ENCODE measurements at regions not wholly inside any gene's neighbourhood (a gene's known extent, or its start where the extent isn't known, plus 50 kb on each side); places are given as distances from the start of the nearest gene placed in this dataset.
"Not testable (repeated sequence)": the region's sequence is repeated elsewhere in the genome, so short reads cannot be mapped to it uniquely, and the experiment has no call there.

DNA sequence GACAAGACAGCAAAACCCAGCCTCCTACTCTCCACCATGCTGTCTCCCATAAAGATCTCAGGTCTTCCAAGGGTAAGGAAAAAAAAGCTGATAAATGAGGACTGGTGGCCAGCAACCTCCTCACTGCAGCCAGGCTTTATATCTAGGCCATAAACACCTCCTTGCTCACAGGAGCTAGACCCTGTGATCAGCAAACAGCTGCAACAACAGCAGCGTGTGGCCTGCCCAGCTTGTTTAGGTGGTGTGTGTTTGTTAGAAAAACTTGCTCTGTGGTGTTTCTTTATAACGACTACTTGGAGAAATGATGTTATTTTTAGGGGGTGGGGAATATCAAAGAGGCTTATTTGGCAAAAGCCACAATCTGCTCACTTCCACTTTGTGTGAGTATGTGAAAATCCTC, 880.9 kb upstream of the AMELY start:
- TF ChIP-seq, protein P1, sequence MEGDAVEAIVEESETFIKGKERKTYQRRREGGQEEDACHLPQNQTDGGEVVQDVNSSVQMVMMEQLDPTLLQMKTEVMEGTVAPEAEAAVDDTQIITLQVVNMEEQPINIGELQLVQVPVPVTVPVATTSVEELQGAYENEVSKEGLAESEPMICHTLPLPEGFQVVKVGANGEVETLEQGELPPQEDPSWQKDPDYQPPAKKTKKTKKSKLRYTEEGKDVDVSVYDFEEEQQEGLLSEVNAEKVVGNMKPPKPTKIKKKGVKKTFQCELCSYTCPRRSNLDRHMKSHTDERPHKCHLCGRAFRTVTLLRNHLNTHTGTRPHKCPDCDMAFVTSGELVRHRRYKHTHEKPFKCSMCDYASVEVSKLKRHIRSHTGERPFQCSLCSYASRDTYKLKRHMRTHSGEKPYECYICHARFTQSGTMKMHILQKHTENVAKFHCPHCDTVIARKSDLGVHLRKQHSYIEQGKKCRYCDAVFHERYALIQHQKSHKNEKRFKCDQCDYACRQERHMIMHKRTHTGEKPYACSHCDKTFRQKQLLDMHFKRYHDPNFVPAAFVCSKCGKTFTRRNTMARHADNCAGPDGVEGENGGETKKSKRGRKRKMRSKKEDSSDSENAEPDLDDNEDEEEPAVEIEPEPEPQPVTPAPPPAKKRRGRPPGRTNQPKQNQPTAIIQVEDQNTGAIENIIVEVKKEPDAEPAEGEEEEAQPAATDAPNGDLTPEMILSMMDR (IDR thresholded peaks at IDR 0.05; ENCODE audit: insufficient read depth, low read depth, low read length, missing control alignments) = no peak
- DNase-seq (ENCODE audit: low read depth) = no peak
- H3K4me3 ChIP-seq (ENCODE audit: low read length) = no peak overlapping the region

DNA sequence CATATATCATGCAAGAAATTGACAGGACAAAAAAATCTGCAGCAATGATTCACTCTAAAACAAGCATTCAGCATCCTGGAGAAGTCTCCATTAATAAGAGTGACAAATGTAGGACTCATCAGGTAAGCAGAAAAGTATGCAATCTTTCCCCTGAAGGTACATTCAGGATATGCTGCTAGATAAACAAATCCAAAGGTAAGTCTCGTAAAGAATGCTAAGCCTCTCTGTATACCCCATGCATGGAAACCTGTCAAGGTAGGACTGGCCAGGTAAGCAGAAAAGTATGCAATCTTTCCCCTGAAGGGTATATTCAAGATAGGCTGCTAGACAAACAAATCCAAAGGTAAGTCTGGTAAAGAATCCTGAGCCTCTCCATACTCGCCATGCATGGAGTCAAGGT, 869.9 kb upstream of the AMELY start:
- TF ChIP-seq, protein P1 (IDR thresholded peaks at IDR 0.05; ENCODE audit: insufficient read depth, low read depth, low read length, missing control alignments) = no peak
- no peak overlapping the region for H3K4me3 ChIP-seq (ENCODE audit: low read length)
- peak; percentile 89 for DNase-seq (ENCODE audit: low read depth)

DNA sequence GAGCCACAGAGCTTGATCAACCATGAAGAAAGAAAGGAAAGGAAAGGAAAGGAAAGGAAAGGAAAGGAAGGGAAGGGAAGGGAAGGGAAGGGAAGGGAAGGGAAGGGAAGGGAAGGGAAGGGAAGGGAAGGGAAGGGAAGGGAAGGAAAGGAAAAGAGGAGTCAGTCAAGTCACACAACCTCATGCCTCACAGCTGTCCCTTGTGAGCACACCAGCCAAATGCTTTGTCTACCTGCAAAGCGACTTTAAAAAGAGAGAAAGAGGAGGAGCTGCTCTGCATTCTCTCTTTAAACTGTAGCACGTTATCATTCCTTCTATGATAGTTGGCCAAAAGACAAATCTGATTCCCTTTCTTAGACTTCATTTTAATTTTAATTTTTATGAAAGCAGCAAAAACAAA, 863.9 kb upstream of the AMELY start:
- H3K4me3 ChIP-seq (ENCODE audit: low read length); DNase-seq (ENCODE audit: low read depth): not testable (repeated sequence)

DNA sequence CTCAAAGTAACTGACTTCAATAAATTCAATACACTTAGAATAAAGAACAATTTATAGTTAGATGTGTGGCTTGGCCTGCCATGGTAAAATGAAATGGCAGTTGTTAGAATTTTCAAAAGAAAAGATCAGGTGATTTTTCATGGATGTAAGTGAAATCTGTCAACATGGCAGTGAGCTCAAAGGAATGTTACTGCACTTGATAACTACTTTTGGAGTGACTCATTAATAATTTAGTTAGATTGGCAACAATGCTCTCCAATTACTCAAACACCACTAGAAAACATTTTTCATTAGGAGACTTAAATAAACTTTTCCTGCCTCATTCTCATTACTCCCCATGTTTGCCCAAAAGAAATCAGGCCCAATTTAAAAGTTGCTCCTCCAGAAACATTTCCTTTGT, 860.2 kb upstream of the AMELY start:
- TF ChIP-seq, protein P1 (IDR thresholded peaks at IDR 0.05; ENCODE audit: insufficient read depth, low read depth, low read length, missing control alignments) = no peak
- no peak overlapping the region for H3K4me3 ChIP-seq (ENCODE audit: low read length)

DNA sequence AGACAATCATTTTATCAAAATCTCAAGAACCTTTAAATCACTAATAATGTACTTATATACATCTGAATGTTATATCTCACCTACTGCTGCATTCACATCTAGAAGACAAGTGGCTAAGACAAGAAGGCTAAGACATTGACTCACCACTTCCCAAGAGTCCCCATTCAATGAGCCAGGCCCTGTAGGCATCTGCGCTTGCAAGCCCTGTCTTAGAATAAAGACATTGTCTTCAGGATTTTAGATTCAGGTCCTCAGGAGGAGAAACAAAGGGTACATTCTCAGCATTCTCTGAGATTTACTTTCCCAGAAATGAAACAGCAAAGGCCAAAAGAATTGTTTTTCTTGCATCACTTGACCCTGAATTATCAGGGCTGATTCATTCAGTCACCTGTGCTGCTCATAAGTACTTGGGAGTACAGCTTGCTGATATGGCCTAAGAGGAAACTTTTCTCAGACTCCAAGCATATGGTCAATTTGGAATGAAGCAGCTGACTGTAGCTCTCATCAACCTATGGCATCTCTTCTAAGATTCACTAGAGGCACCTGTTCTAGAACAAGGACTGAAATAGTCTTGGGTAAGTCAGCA, 858.3 kb upstream of the AMELY start:
- no peak overlapping the region for H3K4me3 ChIP-seq (ENCODE audit: low read length)
- peak; percentile 72 for DNase-seq (ENCODE audit: low read depth)
- TF ChIP-seq, protein P1 (IDR thresholded peaks at IDR 0.05; ENCODE audit: insufficient read depth, low read depth, low read length, missing control alignments) = no peak

More for the DNA sequence above, 860.2 kb upstream of the AMELY start:
- DNase-seq (ENCODE audit: low read depth) = peak; percentile 53

DNA sequence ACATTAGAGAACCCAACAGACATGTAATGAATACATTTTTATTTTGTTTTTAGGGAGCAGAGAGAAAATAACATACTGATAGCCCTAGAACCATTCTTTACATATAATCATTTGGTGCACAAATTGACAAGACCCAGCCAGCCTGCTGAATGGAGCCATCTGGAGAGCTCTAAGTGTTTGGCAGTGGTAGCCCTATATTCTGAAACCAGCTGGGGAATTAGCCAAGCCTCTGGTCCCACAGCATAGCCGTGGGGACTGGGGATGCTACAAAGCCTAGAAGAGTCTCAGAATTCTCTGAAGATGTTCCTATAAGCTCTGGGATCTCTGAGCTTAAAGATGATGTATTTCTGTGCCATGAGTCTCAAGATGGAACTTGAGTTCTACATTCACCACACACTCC, 857.3 kb upstream of the AMELY start:
- TF ChIP-seq, protein P1 (IDR thresholded peaks at IDR 0.05; ENCODE audit: insufficient read depth, low read depth, low read length, missing control alignments) = no peak
- DNase-seq (ENCODE audit: low read depth) = no peak
- H3K4me3 ChIP-seq (ENCODE audit: low read length) = no peak overlapping the region

DNA sequence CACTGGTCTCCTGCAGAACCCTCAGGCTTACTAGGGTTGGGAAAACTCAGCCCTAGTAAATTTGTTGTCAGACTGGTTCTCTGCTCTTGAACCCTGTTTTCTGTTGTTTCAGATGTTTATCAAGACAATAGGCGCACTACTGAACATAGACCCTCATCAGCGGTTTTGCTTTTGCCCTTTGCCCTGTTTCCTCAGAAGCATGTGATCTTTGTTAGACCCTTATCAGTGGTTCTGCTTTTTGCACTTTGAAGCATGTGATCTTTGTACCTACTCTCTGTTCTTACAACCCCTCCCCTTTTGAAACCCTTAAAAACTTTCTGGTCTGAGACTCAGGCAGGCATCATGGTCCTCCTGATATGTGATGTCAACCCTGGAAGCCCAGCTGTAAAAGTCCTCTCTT, 842.2 kb upstream of the AMELY start:
- TF ChIP-seq, protein P1 (IDR thresholded peaks at IDR 0.05; ENCODE audit: insufficient read depth, low read depth, low read length, missing control alignments) = no peak
- no peak for DNase-seq (ENCODE audit: low read depth)
- no peak overlapping the region for H3K4me3 ChIP-seq (ENCODE audit: low read length)

Data from epithelial cell of esophagus (primary cell).